GM21529 (cell line): ENCODE measurements at regions not wholly inside any gene's neighbourhood (a gene's known extent, or its start where the extent isn't known, plus 50 kb on each side); places are given as distances from the start of the nearest gene placed in this dataset.
"Not testable (repeated sequence)": the region's sequence is repeated elsewhere in the genome, so short reads cannot be mapped to it uniquely, and the experiment has no call there.

Experiments used
- ATAC-seq: cut with Tn5 transposase; IDR thresholded peaks from one replicate; pipeline ENCODE4 v1.9.1; 2021; ENCODE audit not compliant: unreplicated experiment

GRCh38 chr4:123624959-123625358 lies 228.4 kb downstream of the SPRY1 start:
- peak; percentile 75 for ATAC-seq

GRCh38 chr4:123628288-123628687 lies 231.7 kb downstream of the SPRY1 start:
- no peak for ATAC-seq

- ATAC-seq, result no peak
Measured at GRCh38 chr4:123631786-123632692, 235.4 kb downstream of the SPRY1 start.

GRCh38 chr4:123632693-123633030 lies 236.1 kb downstream of the SPRY1 start:
- ATAC-seq, result no peak

- no peak for ATAC-seq
Measured at GRCh38 chr4:123638834-123639233, 242.2 kb downstream of the SPRY1 start.

GRCh38 chr4:123640271-123640670 lies 243.7 kb downstream of the SPRY1 start:
- ATAC-seq, result no peak

- ATAC-seq, result no peak
Measured at GRCh38 chr4:123640824-123641223, 244.2 kb downstream of the SPRY1 start.

GRCh38 chr4:123643691-123644090 lies 247.1 kb downstream of the SPRY1 start:
- ATAC-seq, result no peak

- peak; percentile 80 for ATAC-seq
Measured at GRCh38 chr4:123649250-123649644, 252.7 kb downstream of the SPRY1 start.

GRCh38 chr4:123649645-123650391 lies 253.2 kb downstream of the SPRY1 start:
- ATAC-seq, result peak; percentile 32

GRCh38 chr4:123651066-123651465 lies 254.5 kb downstream of the SPRY1 start:
- no peak for ATAC-seq

- no peak for ATAC-seq
Measured at GRCh38 chr4:123651536-123652180, 255.1 kb downstream of the SPRY1 start.

GRCh38 chr4:123652476-123652875 lies 255.9 kb downstream of the SPRY1 start:
- ATAC-seq, result no peak

- ATAC-seq, result no peak
Measured at GRCh38 chr4:123653236-123653635, 256.6 kb downstream of the SPRY1 start.

GRCh38 chr4:123656746-123657294 lies 260.2 kb downstream of the SPRY1 start:
- not testable (repeated sequence) for ATAC-seq

GRCh38 chr4:123657606-123658005 lies 261.0 kb downstream of the SPRY1 start:
- not testable (repeated sequence) for ATAC-seq

GRCh38 chr4:123659262-123659661 lies 262.7 kb downstream of the SPRY1 start:
- ATAC-seq, result no peak

GRCh38 chr4:123659730-123660129 lies 263.1 kb downstream of the SPRY1 start:
- no peak for ATAC-seq

- ATAC-seq, result no peak
Measured at GRCh38 chr4:123661080-123661737, 264.6 kb downstream of the SPRY1 start.

- ATAC-seq, result no peak
Measured at GRCh38 chr4:123662827-123663226, 266.2 kb downstream of the SPRY1 start.

GRCh38 chr4:123666486-123666885 lies 269.9 kb downstream of the SPRY1 start:
- no peak for ATAC-seq
